Panc1 (cell line): ENCODE measurements at regions not wholly inside any gene's neighbourhood (a gene's known extent, or its start where the extent isn't known, plus 50 kb on each side); places are given as distances from the start of the nearest gene placed in this dataset.
"Not testable (repeated sequence)": the region's sequence is repeated elsewhere in the genome, so short reads cannot be mapped to it uniquely, and the experiment has no call there.

Experiments used
- POLR2AphosphoS5 ChIP-seq: IDR thresholded peaks from 2 replicates; pipeline ENCODE4 v1.6.1; 2012; ENCODE audit warnings: mild to moderate bottlenecking, low read depth, low read length, moderate library complexity
- SIN3A ChIP-seq: IDR thresholded peaks from 2 replicates; pipeline ENCODE4 v1.6.1; 2012; ENCODE audit warnings: low read depth, mild to moderate bottlenecking, low read length, moderate library complexity, borderline replicate concordance; ENCODE audit not compliant: insufficient read depth
- TF ChIP-seq, protein P1 (sequence below): fragments of 450-650 bp; IDR thresholded peaks from 2 replicates; pipeline ENCODE4 v1.5.1; 2017; ENCODE audit warnings: mild to moderate bottlenecking
- TF ChIP-seq, protein P2 (sequence below), 2 experiments: IDR thresholded peaks; 2 replicates each; pipeline ENCODE4 v1.6.1; 2011 to 2012; ENCODE audit warnings: low read depth in 2 of 2, control low read depth in 1 of 2, low read length in 1 of 2, mild to moderate bottlenecking in 1 of 2, moderate library complexity in 1 of 2; ENCODE audit not compliant: insufficient read depth in 1 of 2

GRCh38 chr7:89624155-89624554 is 530.1 kb upstream of the STEAP1 start:
- not testable (repeated sequence) for TF ChIP-seq POLR2AphosphoS5, SIN3A
- TF ChIP-seq, protein P1, sequence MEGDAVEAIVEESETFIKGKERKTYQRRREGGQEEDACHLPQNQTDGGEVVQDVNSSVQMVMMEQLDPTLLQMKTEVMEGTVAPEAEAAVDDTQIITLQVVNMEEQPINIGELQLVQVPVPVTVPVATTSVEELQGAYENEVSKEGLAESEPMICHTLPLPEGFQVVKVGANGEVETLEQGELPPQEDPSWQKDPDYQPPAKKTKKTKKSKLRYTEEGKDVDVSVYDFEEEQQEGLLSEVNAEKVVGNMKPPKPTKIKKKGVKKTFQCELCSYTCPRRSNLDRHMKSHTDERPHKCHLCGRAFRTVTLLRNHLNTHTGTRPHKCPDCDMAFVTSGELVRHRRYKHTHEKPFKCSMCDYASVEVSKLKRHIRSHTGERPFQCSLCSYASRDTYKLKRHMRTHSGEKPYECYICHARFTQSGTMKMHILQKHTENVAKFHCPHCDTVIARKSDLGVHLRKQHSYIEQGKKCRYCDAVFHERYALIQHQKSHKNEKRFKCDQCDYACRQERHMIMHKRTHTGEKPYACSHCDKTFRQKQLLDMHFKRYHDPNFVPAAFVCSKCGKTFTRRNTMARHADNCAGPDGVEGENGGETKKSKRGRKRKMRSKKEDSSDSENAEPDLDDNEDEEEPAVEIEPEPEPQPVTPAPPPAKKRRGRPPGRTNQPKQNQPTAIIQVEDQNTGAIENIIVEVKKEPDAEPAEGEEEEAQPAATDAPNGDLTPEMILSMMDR = not testable (repeated sequence)
- TF ChIP-seq, protein P2, sequence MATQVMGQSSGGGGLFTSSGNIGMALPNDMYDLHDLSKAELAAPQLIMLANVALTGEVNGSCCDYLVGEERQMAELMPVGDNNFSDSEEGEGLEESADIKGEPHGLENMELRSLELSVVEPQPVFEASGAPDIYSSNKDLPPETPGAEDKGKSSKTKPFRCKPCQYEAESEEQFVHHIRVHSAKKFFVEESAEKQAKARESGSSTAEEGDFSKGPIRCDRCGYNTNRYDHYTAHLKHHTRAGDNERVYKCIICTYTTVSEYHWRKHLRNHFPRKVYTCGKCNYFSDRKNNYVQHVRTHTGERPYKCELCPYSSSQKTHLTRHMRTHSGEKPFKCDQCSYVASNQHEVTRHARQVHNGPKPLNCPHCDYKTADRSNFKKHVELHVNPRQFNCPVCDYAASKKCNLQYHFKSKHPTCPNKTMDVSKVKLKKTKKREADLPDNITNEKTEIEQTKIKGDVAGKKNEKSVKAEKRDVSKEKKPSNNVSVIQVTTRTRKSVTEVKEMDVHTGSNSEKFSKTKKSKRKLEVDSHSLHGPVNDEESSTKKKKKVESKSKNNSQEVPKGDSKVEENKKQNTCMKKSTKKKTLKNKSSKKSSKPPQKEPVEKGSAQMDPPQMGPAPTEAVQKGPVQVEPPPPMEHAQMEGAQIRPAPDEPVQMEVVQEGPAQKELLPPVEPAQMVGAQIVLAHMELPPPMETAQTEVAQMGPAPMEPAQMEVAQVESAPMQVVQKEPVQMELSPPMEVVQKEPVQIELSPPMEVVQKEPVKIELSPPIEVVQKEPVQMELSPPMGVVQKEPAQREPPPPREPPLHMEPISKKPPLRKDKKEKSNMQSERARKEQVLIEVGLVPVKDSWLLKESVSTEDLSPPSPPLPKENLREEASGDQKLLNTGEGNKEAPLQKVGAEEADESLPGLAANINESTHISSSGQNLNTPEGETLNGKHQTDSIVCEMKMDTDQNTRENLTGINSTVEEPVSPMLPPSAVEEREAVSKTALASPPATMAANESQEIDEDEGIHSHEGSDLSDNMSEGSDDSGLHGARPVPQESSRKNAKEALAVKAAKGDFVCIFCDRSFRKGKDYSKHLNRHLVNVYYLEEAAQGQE (IDR thresholded peaks at IDR 0.05; ENCODE audit: insufficient read depth in 1 of 2, low read depth in 2 of 2, low read length in 1 of 2) = not testable (repeated sequence)
